HG03439 (cell line): ENCODE measurements at regions not wholly inside any gene's neighbourhood (a gene's known extent, or its start where the extent isn't known, plus 50 kb on each side); places are given as distances from the start of the nearest gene placed in this dataset.
"Not testable (repeated sequence)": the region's sequence is repeated elsewhere in the genome, so short reads cannot be mapped to it uniquely, and the experiment has no call there.

Experiments used
- ATAC-seq: cut with Tn5 transposase; IDR thresholded peaks from one replicate; pipeline ENCODE4 v1.9.1; 2021; ENCODE audit warnings: mild to moderate bottlenecking, moderate library complexity; ENCODE audit not compliant: unreplicated experiment

GRCh38 chr12:128078301-128078971 lies 188.5 kb upstream of the TMEM132C start:
- no peak for ATAC-seq

- ATAC-seq = no peak
Measured at GRCh38 chr12:128079446-128079845, 187.5 kb upstream of the TMEM132C start.

DNA sequence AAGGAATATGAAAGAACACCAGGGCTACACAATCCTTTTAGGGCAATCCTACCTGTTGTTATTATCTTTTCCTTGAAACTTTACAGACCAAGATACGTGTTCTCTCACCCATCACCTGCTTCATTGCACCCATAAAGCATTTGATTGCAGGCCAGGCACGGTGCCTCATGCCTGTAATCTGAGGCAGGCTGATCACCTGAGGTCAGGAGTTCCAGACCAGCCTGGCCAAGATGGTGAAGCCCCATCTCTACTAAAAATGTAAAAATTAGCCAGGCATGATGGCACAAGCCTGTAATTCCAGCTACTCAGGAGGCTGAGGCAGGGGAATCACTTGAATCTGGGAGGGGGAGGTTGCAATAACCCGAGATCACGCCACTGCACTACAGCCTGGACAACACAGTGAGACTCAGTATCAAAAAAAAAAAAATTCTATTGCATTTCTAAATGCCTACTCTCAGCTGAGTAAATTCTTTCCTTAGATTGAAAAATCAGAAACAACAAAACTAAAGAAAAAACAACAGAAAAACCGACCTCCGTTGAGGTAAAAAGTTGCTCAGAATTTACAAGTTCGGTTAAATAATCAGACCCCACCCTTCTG lies 183.7 kb upstream of the TMEM132C start:
- no peak for ATAC-seq

GRCh38 chr12:128088926-128089325 lies 178.0 kb upstream of the TMEM132C start:
- ATAC-seq = no peak

DNA sequence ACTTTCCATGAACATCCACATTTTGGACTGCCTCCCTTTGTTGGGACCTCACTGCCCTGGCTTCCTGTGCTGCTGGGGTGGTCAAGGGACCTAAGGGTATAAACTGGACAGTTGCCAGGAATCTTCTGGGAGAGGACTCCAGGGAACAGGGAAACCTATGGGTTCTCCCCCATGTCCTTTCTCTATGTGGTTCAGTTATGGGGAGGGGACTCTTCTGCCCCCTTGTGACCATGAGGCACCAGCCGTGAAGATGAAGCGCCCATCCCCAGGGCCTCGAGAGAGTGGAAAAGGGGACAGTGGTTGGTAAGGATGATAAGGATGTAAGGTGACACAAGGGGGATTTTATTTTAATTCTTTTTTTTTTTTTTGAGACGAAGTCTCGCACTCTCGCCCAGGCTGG lies 177.0 kb upstream of the TMEM132C start:
- ATAC-seq = no peak

GRCh38 chr12:128091101-128091720 lies 175.8 kb upstream of the TMEM132C start:
- no peak for ATAC-seq

GRCh38 chr12:128091951-128092382 lies 175.0 kb upstream of the TMEM132C start:
- no peak for ATAC-seq

DNA sequence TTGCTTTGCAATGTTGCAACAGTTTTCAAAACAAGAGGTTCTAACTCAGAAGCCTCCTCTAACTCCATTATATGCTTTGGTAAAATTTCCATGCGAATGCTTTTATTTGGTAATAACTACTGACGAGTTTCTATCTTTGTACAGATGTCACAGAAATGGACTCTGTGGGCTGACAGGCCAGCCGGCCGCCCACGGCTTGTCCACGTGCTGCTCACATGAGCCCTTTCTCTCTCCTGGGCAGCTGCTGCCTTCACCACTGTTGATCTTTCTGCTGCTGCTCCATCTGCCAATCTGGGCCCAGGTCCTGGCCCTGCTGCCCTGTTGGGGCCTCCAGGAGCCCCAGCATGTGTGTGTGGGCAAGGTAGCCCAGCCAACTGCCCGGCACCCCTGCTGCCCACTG lies 168.2 kb upstream of the TMEM132C start:
- ATAC-seq = no peak

DNA sequence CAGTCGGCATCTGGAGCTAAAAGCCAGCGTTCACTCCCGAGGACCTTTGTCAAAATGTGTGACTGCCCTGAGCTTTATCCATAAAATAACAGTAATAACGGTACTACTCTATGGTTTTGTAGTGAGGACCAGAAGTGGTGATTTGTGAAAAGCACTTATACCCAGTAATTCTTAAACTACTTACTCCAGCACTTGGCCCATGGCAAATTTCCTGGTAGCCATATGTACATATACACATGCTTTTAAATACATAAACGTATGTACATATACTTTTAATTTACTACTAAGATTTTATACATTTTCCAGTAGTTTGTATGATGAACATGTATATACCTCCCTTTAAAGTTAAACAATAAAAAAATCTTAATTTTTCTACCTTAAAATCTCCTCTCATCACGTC lies 163.8 kb upstream of the TMEM132C start:
- ATAC-seq = no peak

DNA sequence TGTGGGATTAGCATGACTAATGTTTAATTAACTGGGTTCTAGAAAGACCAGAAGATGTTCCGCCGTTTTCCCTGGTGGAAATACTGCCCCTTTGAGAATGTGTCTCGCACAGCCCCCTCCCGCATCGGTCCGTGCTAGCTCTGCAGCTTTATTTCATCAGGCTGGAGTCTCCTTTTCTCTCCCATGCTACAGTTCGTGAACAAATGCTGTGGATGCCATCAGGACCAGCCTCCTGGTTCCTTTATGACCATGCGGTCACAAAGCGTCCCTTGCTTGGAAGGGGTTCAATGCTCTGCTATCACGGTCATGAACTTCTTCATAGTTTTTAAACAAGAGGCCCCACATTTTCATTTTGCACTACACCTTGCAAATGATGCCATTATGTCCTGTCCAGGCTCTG lies 157.7 kb upstream of the TMEM132C start:
- no peak for ATAC-seq

- ATAC-seq = no peak
Measured at GRCh38 chr12:128109636-128110035, 157.3 kb upstream of the TMEM132C start.

GRCh38 chr12:128111333-128111732 lies 155.6 kb upstream of the TMEM132C start:
- ATAC-seq = no peak

- ATAC-seq = no peak
Measured at GRCh38 chr12:128111951-128112350, 155.0 kb upstream of the TMEM132C start.

- not testable (repeated sequence) for ATAC-seq
Measured at GRCh38 chr12:128113250-128113649, 153.7 kb upstream of the TMEM132C start.

DNA sequence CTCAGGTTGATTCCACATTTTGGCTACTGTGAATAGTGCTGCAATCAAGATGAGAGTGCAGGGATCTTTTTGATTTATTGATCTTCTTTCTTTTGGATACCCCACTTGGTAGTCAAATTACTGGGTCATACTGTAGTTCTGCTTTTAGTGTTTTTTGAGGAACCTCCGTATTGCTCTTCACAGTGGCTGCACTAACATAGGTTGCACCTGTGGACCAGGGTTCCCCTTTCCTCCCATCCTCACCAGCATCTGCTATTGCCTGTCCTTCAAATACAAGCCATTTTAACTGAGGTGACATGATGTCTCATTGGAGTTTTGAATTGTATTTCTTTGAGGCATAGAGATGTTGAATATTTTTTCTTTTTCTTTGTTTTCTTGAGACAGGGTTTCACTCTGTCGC lies 152.5 kb upstream of the TMEM132C start:
- no peak for ATAC-seq

GRCh38 chr12:128116537-128116936 lies 150.4 kb upstream of the TMEM132C start:
- no peak for ATAC-seq

GRCh38 chr12:128120035-128120434 lies 146.9 kb upstream of the TMEM132C start:
- ATAC-seq = no peak

GRCh38 chr12:128121424-128121823 lies 145.5 kb upstream of the TMEM132C start:
- ATAC-seq = no peak

GRCh38 chr12:128123096-128123495 lies 143.9 kb upstream of the TMEM132C start:
- no peak for ATAC-seq

DNA sequence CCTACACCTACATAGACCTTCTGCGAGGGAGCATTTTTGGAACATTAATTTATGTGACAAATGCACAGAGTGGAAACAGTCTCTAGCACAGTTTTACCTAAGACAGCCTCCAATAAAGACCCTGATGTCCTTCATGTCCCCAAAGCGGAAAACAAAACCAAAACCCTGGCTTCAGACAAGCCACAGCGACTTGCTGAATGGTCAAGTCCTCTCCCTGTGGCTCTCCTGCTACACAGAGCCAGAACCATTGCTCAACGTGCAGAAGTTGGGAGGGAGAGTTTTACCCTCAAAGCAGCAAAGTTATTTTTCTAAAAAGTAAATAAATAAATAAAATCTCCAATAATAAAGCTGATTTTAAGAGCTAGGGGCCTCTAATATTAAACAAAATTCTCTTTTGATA lies 135.0 kb upstream of the TMEM132C start:
- no peak for ATAC-seq

- ATAC-seq = no peak
Measured at GRCh38 chr12:128133321-128134073, 133.5 kb upstream of the TMEM132C start.

DNA sequence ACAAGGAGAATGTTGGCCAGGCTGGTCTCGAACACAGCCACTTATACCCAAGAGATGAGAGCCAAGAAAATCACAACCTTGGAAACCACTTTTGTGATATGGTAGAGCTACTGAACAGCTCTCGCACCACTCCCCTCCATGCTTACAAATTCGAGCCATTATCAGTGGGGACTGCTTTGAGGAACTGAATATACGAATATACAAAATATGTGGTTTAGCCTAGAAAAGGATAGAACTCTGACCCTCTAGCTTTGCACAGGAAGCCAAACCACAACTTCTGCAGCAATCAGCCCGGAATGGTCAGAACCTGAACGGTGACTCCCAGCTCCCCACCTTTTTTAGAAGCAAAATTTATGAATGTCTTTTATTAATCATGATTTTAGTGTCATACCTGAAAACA lies 129.8 kb upstream of the TMEM132C start:
- no peak for ATAC-seq
